ENCODE measurements at regions not wholly inside any gene's neighbourhood (a gene's known extent, or its start where the extent isn't known, plus 50 kb on each side); places are given as distances from the start of the nearest gene placed in this dataset.
"Not testable (repeated sequence)": the region's sequence is repeated elsewhere in the genome, so short reads cannot be mapped to it uniquely, and the experiment has no call there.

DNA sequence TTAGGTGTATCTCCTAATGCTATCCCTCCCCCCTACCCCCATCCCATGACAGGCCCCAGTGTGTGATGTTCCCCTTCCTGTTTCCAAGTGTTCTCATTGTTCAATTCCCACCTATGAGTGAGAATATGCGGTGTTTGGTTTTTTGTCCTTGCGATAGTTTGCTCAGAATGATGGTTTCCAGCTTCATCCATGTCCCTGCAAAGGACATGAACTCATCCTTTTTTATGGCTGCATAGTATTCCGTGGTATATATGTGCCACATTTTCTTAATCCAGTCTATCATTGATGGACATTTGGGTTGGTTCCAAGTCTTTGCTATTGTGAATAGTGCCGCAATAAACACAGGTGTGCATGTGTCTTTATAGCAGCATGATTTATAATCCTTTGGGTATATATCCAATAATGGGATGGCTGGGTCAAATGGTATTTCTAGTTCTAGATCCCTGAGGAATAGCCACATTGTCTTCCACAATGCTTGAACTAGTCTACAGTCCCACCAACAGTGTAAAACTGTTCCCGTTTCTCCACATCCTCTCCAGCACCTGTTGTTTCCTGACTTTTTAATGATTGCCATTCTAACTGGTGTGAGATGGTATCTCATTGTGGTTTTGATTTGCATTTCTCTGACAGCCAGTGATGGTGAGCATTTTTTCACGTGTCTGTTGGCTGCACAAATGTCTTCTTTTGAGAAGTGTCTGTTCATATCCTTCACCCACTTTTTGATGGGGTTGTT lies 71.5 kb upstream of the VPREB1 start:
- H3K36me3 ChIP-seq (ENCODE audit: control insufficient read depth in 1 of 2, insufficient read depth in 2 of 2, low read length in 1 of 2); H3K27ac ChIP-seq (ENCODE audit: low read depth in 1 of 2, low read length in 2 of 2); ATAC-seq (ENCODE audit: low FRiP score); intact Hi-C loops (cut with DNase I); H3K4me3 ChIP-seq (ENCODE audit: low read length in 2 of 2); H3K4me1 ChIP-seq (ENCODE audit: control insufficient read depth in 1 of 2, insufficient read depth in 2 of 2, low read length in 2 of 2); DNase-seq; H3K27me3 ChIP-seq (ENCODE audit: control insufficient read depth in 1 of 2, insufficient read depth in 2 of 2, low read length in 1 of 2); H3K9me3 ChIP-seq (ENCODE audit: control insufficient read depth, low read length): not testable (repeated sequence)
- 70 to 82% methylated on average over 4 to 5 of the region's 6 CpGs for WGBS, 2 donors

- H3K4me3 ChIP-seq (ENCODE audit: low read length in 2 of 2), result no peak overlapping the region
These were observed 73.0 kb upstream of the VPREB1 start for GRCh38 chr22:22171357-22172218.

DNA sequence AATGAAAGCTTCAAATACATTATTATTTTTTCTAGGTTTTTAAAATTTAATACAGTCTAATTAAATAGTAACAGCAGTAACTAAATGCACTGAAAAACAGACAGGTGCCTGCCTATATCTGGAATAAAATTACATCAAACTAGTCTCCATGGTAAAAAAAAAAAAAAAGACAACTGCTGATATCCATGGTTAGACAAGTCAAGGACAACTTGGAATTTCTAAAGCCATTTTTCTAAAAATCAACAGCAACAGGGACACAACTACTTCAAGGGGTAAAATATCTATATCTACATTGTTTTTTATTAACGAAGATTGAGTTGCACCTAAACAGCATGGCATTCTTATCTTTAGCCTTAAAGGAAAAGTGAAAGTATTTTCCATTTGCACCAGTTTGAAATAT lies 74.7 kb upstream of the VPREB1 start:
- 54 to 55% methylated on average over 1 of the region's 1 CpG for WGBS, 2 donors
- Histone ChIP-seq H3K9me3 (ENCODE audit: control insufficient read depth, low read length) (no peaks in the 10 kb centered on the region), H3K36me3 (ENCODE audit: control insufficient read depth in 1 of 2, insufficient read depth in 2 of 2, low read length in 1 of 2) (no peaks in the 10 kb centered on the region), H3K27me3 (ENCODE audit: control insufficient read depth in 1 of 2, insufficient read depth in 2 of 2, low read length in 1 of 2) (peaks cover 0 to 2% of the 10 kb centered on the region in 2 donors), H3K4me1 (ENCODE audit: control insufficient read depth in 1 of 2, insufficient read depth in 2 of 2, low read length in 2 of 2) (no peaks in the 10 kb centered on the region), H3K27ac (ENCODE audit: low read depth in 1 of 2, low read length in 2 of 2) (no peak overlapping the region), H3K4me3 (ENCODE audit: low read length in 2 of 2) (no peak overlapping the region)
- DNase-seq (no peak), ATAC-seq (ENCODE audit: low FRiP score) (no peak)
- intact Hi-C loops (cut with DNase I), result no loop called here

More at GRCh38 chr22:22171357-22172218, 73.0 kb upstream of the VPREB1 start:
- peaks cover 0 to 2% of the 10 kb centered on the region in 2 donors for H3K27me3 ChIP-seq (ENCODE audit: control insufficient read depth in 1 of 2, insufficient read depth in 2 of 2, low read length in 1 of 2)
- intact Hi-C loops (cut with DNase I), result no loop called here
- ATAC-seq (ENCODE audit: low FRiP score) (no peak), DNase-seq (no peak)
- no peaks in the 10 kb centered on the region for H3K36me3 ChIP-seq (ENCODE audit: control insufficient read depth in 1 of 2, insufficient read depth in 2 of 2, low read length in 1 of 2)
- H3K4me1 ChIP-seq (ENCODE audit: control insufficient read depth in 1 of 2, insufficient read depth in 2 of 2, low read length in 2 of 2), result no peaks in the 10 kb centered on the region
- H3K27ac ChIP-seq (ENCODE audit: low read depth in 1 of 2, low read length in 2 of 2), result no peak overlapping the region
- 25 to 28% methylated on average over 6 of the region's 6 CpGs for WGBS, 2 donors
- no peaks in the 10 kb centered on the region for H3K9me3 ChIP-seq (ENCODE audit: control insufficient read depth, low read length)

- H3K27ac ChIP-seq (ENCODE audit: low read depth in 1 of 2, low read length in 2 of 2), result no peak overlapping the region
- H3K9me3 ChIP-seq (ENCODE audit: control insufficient read depth, low read length), result no peaks in the 10 kb centered on the region
- H3K36me3 ChIP-seq (ENCODE audit: control insufficient read depth in 1 of 2, insufficient read depth in 2 of 2, low read length in 1 of 2), result no peaks in the 10 kb centered on the region
- H3K4me1 ChIP-seq (ENCODE audit: control insufficient read depth in 1 of 2, insufficient read depth in 2 of 2, low read length in 2 of 2), result no peaks in the 10 kb centered on the region
- intact Hi-C loops (cut with DNase I), result no loop called here
- 58 to 61% methylated on average over 9 of the region's 9 CpGs for WGBS, 2 donors
- H3K27me3 ChIP-seq (ENCODE audit: control insufficient read depth in 1 of 2, insufficient read depth in 2 of 2, low read length in 1 of 2), result peaks cover 0 to 2% of the 10 kb centered on the region in 2 donors
- no peak overlapping the region for H3K4me3 ChIP-seq (ENCODE audit: low read length in 2 of 2)
- DNase-seq (no peak), ATAC-seq (ENCODE audit: low FRiP score) (no peak)
These were observed 75.4 kb upstream of the VPREB1 start for GRCh38 chr22:22168941-22169867.

DNA sequence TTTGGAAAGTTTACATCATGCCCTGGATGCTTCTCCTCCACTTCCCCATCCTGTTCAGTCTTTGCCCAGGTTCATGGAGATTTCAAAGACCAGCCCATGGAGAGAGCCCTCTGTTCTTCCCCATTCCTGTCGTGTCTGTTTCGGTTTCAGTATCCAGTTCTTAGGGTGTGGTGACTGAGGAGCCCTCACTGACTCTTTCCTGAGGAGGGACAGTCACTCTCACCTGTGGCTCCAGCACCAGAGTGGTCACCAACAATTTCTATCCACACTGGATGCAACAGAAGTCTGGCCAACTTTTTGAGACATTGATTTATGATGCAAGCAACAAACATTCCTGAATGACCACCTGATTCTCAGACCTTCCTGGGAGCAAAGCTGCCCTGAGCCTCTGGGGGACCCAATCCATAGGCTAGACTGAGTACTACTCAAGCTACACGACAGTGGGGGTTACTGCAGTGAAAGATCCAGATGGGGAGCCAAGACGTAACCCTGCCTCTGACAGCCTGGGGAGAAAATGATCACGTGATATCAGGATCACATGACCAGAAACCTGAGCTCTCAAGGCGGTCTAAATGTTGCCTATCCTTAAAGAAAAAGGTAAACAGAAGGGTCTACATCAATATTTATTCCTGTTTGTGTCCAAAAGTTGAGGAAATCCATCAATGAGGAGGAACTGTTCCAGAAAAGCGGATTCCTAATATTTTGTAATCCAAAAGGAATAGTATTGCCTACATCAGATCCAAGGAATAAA lies 76.2 kb upstream of the VPREB1 start:
- Histone ChIP-seq H3K27ac (ENCODE audit: low read depth in 1 of 2, low read length in 2 of 2) (no peak overlapping the region), H3K4me3 (ENCODE audit: low read length in 2 of 2) (no peak overlapping the region)

GRCh38 chr22:22167791-22168189 lies 76.8 kb upstream of the VPREB1 start:
- DNase-seq (no peak), ATAC-seq (ENCODE audit: low FRiP score) (no peak)
- H3K4me1 ChIP-seq (ENCODE audit: control insufficient read depth in 1 of 2, insufficient read depth in 2 of 2, low read length in 2 of 2), result no peaks in the 10 kb centered on the region
- peaks cover 0 to 2% of the 10 kb centered on the region in 2 donors for H3K27me3 ChIP-seq (ENCODE audit: control insufficient read depth in 1 of 2, insufficient read depth in 2 of 2, low read length in 1 of 2)
- H3K27ac ChIP-seq (ENCODE audit: low read depth in 1 of 2, low read length in 2 of 2), result no peak overlapping the region
- intact Hi-C loops (cut with DNase I), result no loop called here
- H3K4me3 ChIP-seq (ENCODE audit: low read length in 2 of 2), result no peak overlapping the region
- H3K9me3 ChIP-seq (ENCODE audit: control insufficient read depth, low read length), result no peaks in the 10 kb centered on the region
- no peaks in the 10 kb centered on the region for H3K36me3 ChIP-seq (ENCODE audit: control insufficient read depth in 1 of 2, insufficient read depth in 2 of 2, low read length in 1 of 2)
- WGBS, 2 donors, result 54 to 58% methylated on average over 2 of the region's 2 CpGs

More for the DNA sequence above, 76.2 kb upstream of the VPREB1 start:
- DNase-seq, result no peak
- Histone ChIP-seq H3K4me1 (ENCODE audit: control insufficient read depth in 1 of 2, insufficient read depth in 2 of 2, low read length in 2 of 2) (no peaks in the 10 kb centered on the region), H3K27me3 (ENCODE audit: control insufficient read depth in 1 of 2, insufficient read depth in 2 of 2, low read length in 1 of 2) (peaks cover 0 to 2% of the 10 kb centered on the region in 2 donors), H3K36me3 (ENCODE audit: control insufficient read depth in 1 of 2, insufficient read depth in 2 of 2, low read length in 1 of 2) (no peaks in the 10 kb centered on the region), H3K9me3 (ENCODE audit: control insufficient read depth, low read length) (no peaks in the 10 kb centered on the region)
- WGBS, 2 donors, result 31 to 34% methylated on average over 7 of the region's 7 CpGs
- ATAC-seq (ENCODE audit: low FRiP score), result no peak
- intact Hi-C loops (cut with DNase I), result no loop called here

- Histone ChIP-seq H3K9me3 (ENCODE audit: control insufficient read depth, low read length) (no peaks in the 10 kb centered on the region), H3K27ac (ENCODE audit: low read depth in 1 of 2, low read length in 2 of 2) (no peak overlapping the region), H3K4me3 (ENCODE audit: low read length in 2 of 2) (no peak overlapping the region), H3K36me3 (ENCODE audit: control insufficient read depth in 1 of 2, insufficient read depth in 2 of 2, low read length in 1 of 2) (no peaks in the 10 kb centered on the region), H3K4me1 (ENCODE audit: control insufficient read depth in 1 of 2, insufficient read depth in 2 of 2, low read length in 2 of 2) (no peaks in the 10 kb centered on the region), H3K27me3 (ENCODE audit: control insufficient read depth in 1 of 2, insufficient read depth in 2 of 2, low read length in 1 of 2) (peaks cover 0 to 2% of the 10 kb centered on the region in 2 donors)
- no peak for ATAC-seq (ENCODE audit: low FRiP score)
- intact Hi-C loops (cut with DNase I), result no loop called here
- no peak for DNase-seq
- WGBS, 2 donors, result 38 to 44% methylated on average over 5 of the region's 5 CpGs
These were observed 77.5 kb upstream of the VPREB1 start for GRCh38 chr22:22166941-22167713.

Measured in aorta (tissue), 5 donors.